IgD-negative memory B cell (primary cell): ENCODE measurements at regions not wholly inside any gene's neighbourhood (a gene's known extent, or its start where the extent isn't known, plus 50 kb on each side); places are given as distances from the start of the nearest gene placed in this dataset.

ENCODE experiments used
- H3K27ac Mint-ChIP-seq, 3 donors: one replicate each; pipeline ENCODE4 v1.8.0; 2020 to 2022; ENCODE audit warnings: mild to moderate bottlenecking in 3 of 3, mixed read lengths in 3 of 3, moderate library complexity in 1 of 3
- H3K27me3 Mint-ChIP-seq: one replicate; pipeline ENCODE4 v1.8.0; 2021; ENCODE audit warnings: mixed read lengths
- H3K36me3 Mint-ChIP-seq: one replicate; pipeline ENCODE4 v1.8.0; 2020; ENCODE audit warnings: mild to moderate bottlenecking, mixed read lengths
- H3K4me1 Mint-ChIP-seq, 3 donors: one replicate each; pipeline ENCODE4 v1.8.0; 2020 to 2022; ENCODE audit warnings: mixed read lengths in 3 of 3, mild to moderate bottlenecking in 1 of 3
- H3K4me3 Mint-ChIP-seq, 4 donors: one replicate each; pipeline ENCODE4 v1.8.0; 2020 to 2022; ENCODE audit warnings: mild to moderate bottlenecking in 4 of 4, mixed read lengths in 4 of 4, moderate library complexity in 3 of 4
- H3K9me3 Mint-ChIP-seq, 3 donors: one replicate each; pipeline ENCODE4 v1.8.0; 2020 to 2021; ENCODE audit warnings: mixed read lengths in 3 of 3, mild to moderate bottlenecking in 1 of 3

GRCh38 chr16:65294708-65295107 lies 172.8 kb upstream of the CDH11 start:
- H3K9me3 Mint-ChIP-seq: peaks cover 1 to 17% (median 7%) of the 10 kb centered on the region in 3 donors
- H3K4me1 Mint-ChIP-seq: no peaks in the 10 kb centered on the region
- H3K27me3 Mint-ChIP-seq: no peaks in the 10 kb centered on the region
- H3K4me3 Mint-ChIP-seq: no peak overlapping the region
- H3K36me3 Mint-ChIP-seq: no peaks in the 10 kb centered on the region
- no peak overlapping the region for H3K27ac Mint-ChIP-seq

GRCh38 chr16:65294165-65294564 lies 172.3 kb upstream of the CDH11 start:
- Mint-ChIP-seq H3K4me1 (no peaks in the 10 kb centered on the region), H3K27me3 (no peaks in the 10 kb centered on the region), H3K4me3 (no peak overlapping the region), H3K27ac (no peak overlapping the region), H3K36me3 (no peaks in the 10 kb centered on the region), H3K9me3 (peaks cover 1 to 14% (median 7%) of the 10 kb centered on the region in 3 donors)

GRCh38 chr16:65289022-65289421 lies 167.2 kb upstream of the CDH11 start:
- H3K27me3 Mint-ChIP-seq: no peaks in the 10 kb centered on the region
- H3K36me3 Mint-ChIP-seq: no peaks in the 10 kb centered on the region
- peaks cover 1 to 14% (median 2%) of the 10 kb centered on the region in 3 donors for H3K9me3 Mint-ChIP-seq
- no peak overlapping the region for H3K4me3 Mint-ChIP-seq
- no peak overlapping the region for H3K27ac Mint-ChIP-seq
- H3K4me1 Mint-ChIP-seq: no peaks in the 10 kb centered on the region

DNA sequence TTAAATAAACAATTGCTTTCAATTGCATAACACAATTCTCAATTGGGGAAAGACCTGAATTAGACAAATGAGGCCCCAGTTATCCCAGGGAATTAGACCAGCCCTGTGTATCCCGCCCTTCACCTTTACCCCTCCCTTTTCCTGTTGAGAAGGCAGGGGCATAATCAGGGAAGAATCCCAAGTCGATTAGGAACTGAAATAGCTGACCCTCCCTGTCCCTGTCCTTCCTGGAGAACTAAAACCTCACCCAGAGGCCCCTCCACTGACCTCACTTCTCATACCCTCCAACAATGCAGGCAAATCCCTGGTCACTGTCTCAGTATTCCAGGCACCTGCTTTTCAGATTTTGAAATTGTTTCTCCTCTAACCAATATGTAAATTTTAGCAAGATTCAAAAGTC lies 165.4 kb upstream of the CDH11 start:
- H3K4me3 Mint-ChIP-seq: no peak overlapping the region
- H3K4me1 Mint-ChIP-seq: no peaks in the 10 kb centered on the region
- H3K27me3 Mint-ChIP-seq: no peaks in the 10 kb centered on the region
- no peaks in the 10 kb centered on the region for H3K36me3 Mint-ChIP-seq
- H3K27ac Mint-ChIP-seq: no peak overlapping the region
- H3K9me3 Mint-ChIP-seq: peaks cover 2 to 12% (median 2%) of the 10 kb centered on the region in 3 donors

- H3K27ac Mint-ChIP-seq: no peak overlapping the region
- no peaks in the 10 kb centered on the region for H3K4me1 Mint-ChIP-seq
- H3K9me3 Mint-ChIP-seq: peaks cover 0 to 9% (median 2%) of the 10 kb centered on the region in 3 donors
- no peaks in the 10 kb centered on the region for H3K36me3 Mint-ChIP-seq
- no peaks in the 10 kb centered on the region for H3K27me3 Mint-ChIP-seq
- H3K4me3 Mint-ChIP-seq: no peak overlapping the region
Observed at GRCh38 chr16:65285128-65286048, 163.5 kb upstream of the CDH11 start.

- no peak overlapping the region for H3K27ac Mint-ChIP-seq
- H3K9me3 Mint-ChIP-seq: peaks cover 2 to 9% (median 3%) of the 10 kb centered on the region in 3 donors
- H3K27me3 Mint-ChIP-seq: no peaks in the 10 kb centered on the region
- no peaks in the 10 kb centered on the region for H3K4me1 Mint-ChIP-seq
- no peak overlapping the region for H3K4me3 Mint-ChIP-seq
- H3K36me3 Mint-ChIP-seq: no peaks in the 10 kb centered on the region
Observed at GRCh38 chr16:65284626-65285025, 162.8 kb upstream of the CDH11 start.

GRCh38 chr16:65283181-65283651 lies 161.4 kb upstream of the CDH11 start:
- peaks cover 2 to 9% (median 4%) of the 10 kb centered on the region in 3 donors for H3K9me3 Mint-ChIP-seq

GRCh38 chr16:65281586-65281985 lies 159.7 kb upstream of the CDH11 start:
- Mint-ChIP-seq H3K4me1 (no peaks in the 10 kb centered on the region), H3K9me3 (peaks cover 2 to 9% (median 4%) of the 10 kb centered on the region in 3 donors), H3K27me3 (no peaks in the 10 kb centered on the region), H3K36me3 (no peaks in the 10 kb centered on the region), H3K4me3 (no peak overlapping the region), H3K27ac (peak overlapping the region in 1 of 3 donors; percentile 20)

More at GRCh38 chr16:65283181-65283651, 161.4 kb upstream of the CDH11 start:
- Mint-ChIP-seq H3K36me3 (no peaks in the 10 kb centered on the region), H3K27ac (no peak overlapping the region), H3K4me1 (no peaks in the 10 kb centered on the region), H3K27me3 (no peaks in the 10 kb centered on the region), H3K4me3 (no peak overlapping the region)

DNA sequence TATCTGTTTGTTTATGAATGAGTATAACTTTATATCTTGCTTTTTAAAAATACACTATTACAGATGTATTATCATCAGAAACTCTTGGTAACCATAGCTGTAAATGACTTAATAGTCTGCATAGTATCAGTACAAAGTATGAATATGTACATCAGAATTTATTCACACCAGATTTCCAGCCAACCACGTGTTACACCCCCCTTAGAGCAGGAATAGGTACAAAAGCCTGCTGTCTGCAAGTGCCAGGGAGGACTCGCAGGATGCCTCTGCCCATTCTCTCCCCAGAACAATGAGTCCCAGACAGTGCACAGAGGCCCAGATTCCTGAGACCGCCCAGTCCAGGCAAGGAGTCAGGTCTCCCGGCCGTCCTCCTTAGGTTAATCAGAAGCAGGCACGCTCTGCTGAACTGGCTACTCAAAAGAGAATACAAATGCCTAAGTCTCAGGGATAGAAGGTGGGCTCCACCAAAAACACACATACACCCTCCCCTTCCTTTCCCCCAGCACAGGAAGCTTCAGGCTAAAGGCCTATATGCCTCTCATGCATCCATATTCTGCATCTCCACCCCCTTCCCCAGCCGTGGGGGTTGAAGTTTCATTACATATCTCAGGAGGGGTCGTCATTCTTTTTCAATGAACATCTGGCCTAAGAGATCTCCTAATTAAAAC lies 159.1 kb upstream of the CDH11 start:
- H3K36me3 Mint-ChIP-seq: no peaks in the 10 kb centered on the region
- H3K27me3 Mint-ChIP-seq: no peaks in the 10 kb centered on the region
- no peaks in the 10 kb centered on the region for H3K4me1 Mint-ChIP-seq
- H3K9me3 Mint-ChIP-seq: peaks cover 2 to 9% (median 4%) of the 10 kb centered on the region in 3 donors
- H3K4me3 Mint-ChIP-seq: no peak overlapping the region
- H3K27ac Mint-ChIP-seq: peak overlapping the region in 1 of 3 donors; percentile 20

DNA sequence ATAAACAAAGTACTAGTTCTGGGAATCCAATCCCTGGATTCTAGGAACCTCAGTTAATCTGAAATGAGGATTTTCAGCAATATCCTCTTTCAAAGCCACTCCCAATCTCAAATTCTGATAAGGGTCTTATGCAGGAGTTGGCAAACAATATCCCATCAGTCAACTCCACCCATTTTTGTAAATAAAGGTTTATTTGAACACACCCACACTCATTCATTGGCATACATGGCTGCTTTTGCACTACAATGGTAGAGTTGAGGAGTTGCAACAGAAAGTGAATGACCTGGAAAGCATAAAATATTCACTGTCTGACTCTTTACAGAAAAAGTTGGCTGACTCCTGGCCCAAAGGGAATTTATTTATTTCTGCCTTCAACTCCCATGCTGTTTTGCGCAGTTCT lies 157.7 kb upstream of the CDH11 start:
- no peaks in the 10 kb centered on the region for H3K27me3 Mint-ChIP-seq

GRCh38 chr16:65278874-65279273 lies 157.0 kb upstream of the CDH11 start:
- Mint-ChIP-seq H3K9me3 (peaks cover 2 to 4% (median 3%) of the 10 kb centered on the region in 3 donors), H3K27ac (no peak overlapping the region), H3K4me1 (no peaks in the 10 kb centered on the region), H3K36me3 (no peaks in the 10 kb centered on the region), H3K4me3 (no peak overlapping the region), H3K27me3 (no peaks in the 10 kb centered on the region)

More for the DNA sequence above, 157.7 kb upstream of the CDH11 start:
- no peak overlapping the region for H3K4me3 Mint-ChIP-seq
- H3K4me1 Mint-ChIP-seq: no peaks in the 10 kb centered on the region
- no peak overlapping the region for H3K27ac Mint-ChIP-seq
- H3K36me3 Mint-ChIP-seq: no peaks in the 10 kb centered on the region
- H3K9me3 Mint-ChIP-seq: peaks cover 2 to 6% (median 4%) of the 10 kb centered on the region in 3 donors

DNA sequence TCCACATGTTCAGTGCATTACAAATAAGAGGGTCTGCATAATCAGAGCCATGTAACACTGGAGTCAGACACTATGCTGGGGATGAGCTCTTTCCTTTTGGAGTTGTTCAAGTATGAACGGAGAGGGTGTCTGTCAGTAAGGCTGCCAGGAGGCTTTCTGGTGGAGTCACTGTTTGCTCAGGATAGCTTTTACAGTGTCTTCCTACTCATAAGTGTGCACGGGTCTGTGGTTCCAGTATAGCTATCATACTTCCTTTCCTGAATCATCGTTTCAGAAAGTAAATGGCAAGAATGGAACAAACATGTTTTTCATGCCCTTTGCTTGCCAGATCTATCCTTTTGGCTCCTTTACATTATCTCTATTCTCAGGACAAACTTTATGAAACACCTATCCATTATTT lies 152.7 kb upstream of the CDH11 start:
- Mint-ChIP-seq H3K4me3 (no peak overlapping the region), H3K36me3 (no peaks in the 10 kb centered on the region), H3K4me1 (no peaks in the 10 kb centered on the region), H3K27me3 (no peaks in the 10 kb centered on the region), H3K9me3 (peaks cover 2 to 6% (median 5%) of the 10 kb centered on the region in 3 donors), H3K27ac (no peak overlapping the region)

- Mint-ChIP-seq H3K4me3 (no peak overlapping the region), H3K9me3 (peaks cover 5 to 6% (median 6%) of the 10 kb centered on the region in 3 donors), H3K27ac (no peak overlapping the region), H3K4me1 (no peaks in the 10 kb centered on the region), H3K36me3 (no peaks in the 10 kb centered on the region), H3K27me3 (no peaks in the 10 kb centered on the region)
Observed at GRCh38 chr16:65272699-65273414, 151.0 kb upstream of the CDH11 start.

DNA sequence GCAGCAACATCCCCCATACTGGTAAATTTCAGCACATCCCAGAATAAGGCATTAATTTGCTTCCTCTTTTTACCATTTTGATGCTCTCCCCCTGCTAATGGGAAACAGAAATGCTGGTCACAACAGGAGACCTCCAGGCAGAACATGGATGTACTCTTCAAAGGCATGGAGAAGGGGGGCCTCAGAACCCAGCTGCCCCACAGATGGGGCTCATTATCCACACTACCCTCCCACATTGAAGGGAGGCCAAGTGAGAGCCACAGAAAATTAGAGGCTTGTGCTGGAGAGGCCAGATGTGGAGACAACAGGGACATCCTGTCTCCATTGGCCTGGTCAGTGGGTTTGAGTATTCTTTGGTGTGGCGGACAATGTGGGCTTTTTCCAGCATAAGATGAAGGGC lies 150.1 kb upstream of the CDH11 start:
- H3K36me3 Mint-ChIP-seq: no peaks in the 10 kb centered on the region
- no peaks in the 10 kb centered on the region for H3K27me3 Mint-ChIP-seq
- no peak overlapping the region for H3K27ac Mint-ChIP-seq
- peaks cover 5 to 6% (median 6%) of the 10 kb centered on the region in 3 donors for H3K9me3 Mint-ChIP-seq
- H3K4me3 Mint-ChIP-seq: no peak overlapping the region
- H3K4me1 Mint-ChIP-seq: no peaks in the 10 kb centered on the region

DNA sequence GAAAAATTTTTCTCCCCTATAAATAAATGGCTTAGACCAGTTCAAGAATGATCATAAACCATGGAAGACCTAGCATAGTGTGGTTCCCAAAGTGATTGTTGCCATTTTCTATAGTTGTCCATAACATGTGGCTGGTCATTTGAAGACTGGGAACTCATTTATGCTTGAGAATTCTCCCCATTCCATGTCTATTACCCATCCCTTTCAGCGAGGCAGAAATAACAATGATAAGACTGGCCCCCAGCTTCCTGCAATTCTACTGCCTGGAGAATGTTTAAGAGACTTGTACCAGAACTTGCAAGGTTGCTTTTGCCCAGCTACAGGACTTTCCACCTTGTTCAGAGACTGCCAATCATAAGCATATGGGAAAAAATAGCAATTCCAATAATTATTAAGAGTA lies 146.5 kb upstream of the CDH11 start:
- Mint-ChIP-seq H3K9me3 (peaks cover 4 to 8% (median 5%) of the 10 kb centered on the region in 3 donors), H3K36me3 (no peaks in the 10 kb centered on the region), H3K4me1 (no peaks in the 10 kb centered on the region), H3K4me3 (no peak overlapping the region), H3K27me3 (no peaks in the 10 kb centered on the region), H3K27ac (no peak overlapping the region)
